Retina (tissue), 1 donor: ENCODE measurements at regions not wholly inside any gene's neighbourhood (a gene's known extent, or its start where the extent isn't known, plus 50 kb on each side); places are given as distances from the start of the nearest gene placed in this dataset.
"Not testable (repeated sequence)": the region's sequence is repeated elsewhere in the genome, so short reads cannot be mapped to it uniquely, and the experiment has no call there.

Source experiments
- DNase-seq: peaks from one replicate; pipeline ENCODE4 v3.0.0-alpha.2; 2016

- DNase-seq: no peak
These were observed 224.5 kb upstream of the TAPT1 start for GRCh38 chr4:16450724-16451123.

- DNase-seq: no peak
These were observed 223.8 kb upstream of the TAPT1 start for GRCh38 chr4:16450031-16450430.

GRCh38 chr4:16449406-16449805 is 223.1 kb upstream of the TAPT1 start:
- no peak for DNase-seq

GRCh38 chr4:16448241-16448840 is 222.1 kb upstream of the TAPT1 start:
- no peak for DNase-seq

- DNase-seq: no peak
These were observed 217.3 kb upstream of the TAPT1 start for GRCh38 chr4:16443504-16444088.

GRCh38 chr4:16442296-16442695 is 216.0 kb upstream of the TAPT1 start:
- DNase-seq: no peak

- DNase-seq: no peak
These were observed 213.5 kb upstream of the TAPT1 start for GRCh38 chr4:16439768-16440167.

- DNase-seq: no peak
These were observed 212.7 kb upstream of the TAPT1 start for GRCh38 chr4:16438986-16439385.

GRCh38 chr4:16437836-16438235 is 211.6 kb upstream of the TAPT1 start:
- DNase-seq: no peak

GRCh38 chr4:16431866-16432265 is 205.6 kb upstream of the TAPT1 start:
- peak; percentile 68 for DNase-seq

GRCh38 chr4:16418814-16419213 is 192.5 kb upstream of the TAPT1 start:
- no peak for DNase-seq

GRCh38 chr4:16417198-16417597 is 190.9 kb upstream of the TAPT1 start:
- DNase-seq: no peak

- no peak for DNase-seq
These were observed 190.3 kb upstream of the TAPT1 start for GRCh38 chr4:16416601-16417000.

- DNase-seq: no peak
These were observed 189.5 kb upstream of the TAPT1 start for GRCh38 chr4:16415751-16416150.

- no peak for DNase-seq
These were observed 187.7 kb upstream of the TAPT1 start for GRCh38 chr4:16413814-16414555.

GRCh38 chr4:16411501-16412085 is 185.3 kb upstream of the TAPT1 start:
- DNase-seq: no peak

- DNase-seq: not testable (repeated sequence)
These were observed 166.9 kb upstream of the TAPT1 start for GRCh38 chr4:16393216-16393615.

GRCh38 chr4:16391196-16391595 is 164.9 kb upstream of the TAPT1 start:
- no peak for DNase-seq

GRCh38 chr4:16387448-16387847 is 161.2 kb upstream of the TAPT1 start:
- no peak for DNase-seq

- no peak for DNase-seq
These were observed 160.5 kb upstream of the TAPT1 start for GRCh38 chr4:16386711-16387320.

GRCh38 chr4:16384576-16384975 is 158.3 kb upstream of the TAPT1 start:
- DNase-seq: no peak

- DNase-seq: no peak
These were observed 156.3 kb upstream of the TAPT1 start for GRCh38 chr4:16382571-16382970.

GRCh38 chr4:16377887-16378286 is 151.6 kb upstream of the TAPT1 start:
- DNase-seq: no peak
